ENCODE measurements at regions not wholly inside any gene's neighbourhood (a gene's known extent, or its start where the extent isn't known, plus 50 kb on each side); places are given as distances from the start of the nearest gene placed in this dataset.

DNA sequence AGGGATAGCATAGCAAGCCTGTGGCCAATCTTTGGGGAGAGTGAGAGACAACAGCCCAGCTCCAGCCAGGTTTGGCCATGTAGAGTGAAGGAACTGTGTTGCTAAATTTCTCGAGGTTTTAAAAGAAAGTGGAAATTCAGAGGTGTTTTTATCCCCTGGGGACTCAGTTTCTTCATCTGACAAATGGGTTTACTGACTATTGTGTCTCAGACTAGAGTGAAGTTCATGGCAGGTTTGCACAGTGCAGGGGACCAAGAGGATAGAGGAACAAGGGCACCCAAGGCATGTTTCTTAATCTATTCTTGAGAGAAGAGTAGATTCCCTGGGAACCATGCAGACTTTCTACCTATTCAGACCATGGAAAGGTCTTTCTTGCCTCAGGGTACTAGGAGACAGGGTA is 555.8 kb upstream of the C16orf82 start:
- no peak for TF ChIP-seq CTCF (IDR thresholded peaks at IDR 0.05; ENCODE audit: low read depth, low read length, missing control alignments)
- no peak overlapping the region for H3K4me3 ChIP-seq (ENCODE audit: low read depth, low read length)
- no peak for DNase-seq (ENCODE audit: low read depth)

DNA sequence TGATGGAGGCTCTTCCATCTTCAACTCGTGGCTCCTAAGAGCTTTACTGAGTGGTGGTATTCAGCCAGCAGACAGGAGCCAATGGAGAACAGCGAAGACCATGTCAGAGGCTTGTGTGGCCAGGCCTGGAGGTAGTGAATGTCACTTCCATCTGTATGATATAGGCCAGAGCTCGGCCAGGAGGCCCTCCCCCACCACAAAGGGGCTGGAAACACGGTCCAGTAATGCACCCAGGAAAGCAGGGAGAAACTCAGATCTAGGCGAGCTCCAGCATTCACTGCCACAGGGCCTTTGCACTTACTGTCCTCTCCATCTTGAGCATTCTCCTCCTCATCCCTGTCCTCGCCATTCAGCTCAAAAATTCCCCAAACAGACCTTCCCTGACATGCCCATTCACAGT is 555.3 kb upstream of the C16orf82 start:
- no peak overlapping the region for H3K4me3 ChIP-seq (ENCODE audit: low read depth, low read length)
- no peak for TF ChIP-seq CTCF (IDR thresholded peaks at IDR 0.05; ENCODE audit: low read depth, low read length, missing control alignments)
- DNase-seq (ENCODE audit: low read depth), result no peak

GRCh38 chr16:26521626-26522025 is 545.1 kb upstream of the C16orf82 start:
- no peak for TF ChIP-seq CTCF (IDR thresholded peaks at IDR 0.05; ENCODE audit: low read depth, low read length, missing control alignments)
- no peak for DNase-seq (ENCODE audit: low read depth)
- H3K4me3 ChIP-seq (ENCODE audit: low read depth, low read length), result no peak overlapping the region

DNA sequence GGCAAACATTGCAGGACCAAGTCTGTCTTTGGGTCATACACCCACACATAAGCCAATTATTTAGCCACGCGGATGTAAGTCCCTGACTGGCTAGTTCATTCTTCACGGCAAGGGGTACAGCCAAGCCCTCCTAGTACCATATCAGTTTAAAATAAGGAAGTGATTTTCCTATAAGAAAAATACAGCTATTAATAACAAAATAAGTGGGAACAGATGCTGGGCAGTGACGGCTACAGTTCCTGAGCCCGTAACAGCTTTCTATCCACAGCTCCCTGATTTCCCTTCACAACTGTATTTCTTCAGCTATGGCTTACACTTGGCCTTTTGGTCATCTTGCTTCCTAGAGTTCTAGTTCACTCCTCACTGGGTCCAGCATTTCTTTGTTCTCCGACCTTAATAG is 542.4 kb upstream of the C16orf82 start:
- no peak for DNase-seq (ENCODE audit: low read depth)
- TF ChIP-seq CTCF (IDR thresholded peaks at IDR 0.05; ENCODE audit: low read depth, low read length, missing control alignments), result no peak
- no peak overlapping the region for H3K4me3 ChIP-seq (ENCODE audit: low read depth, low read length)

- TF ChIP-seq CTCF (IDR thresholded peaks at IDR 0.05; ENCODE audit: low read depth, low read length, missing control alignments), result no peak
- no peak overlapping the region for H3K4me3 ChIP-seq (ENCODE audit: low read depth, low read length)
- DNase-seq (ENCODE audit: low read depth), result no peak
Measured at GRCh38 chr16:26524846-26525245, 541.9 kb upstream of the C16orf82 start.

- no peak for TF ChIP-seq CTCF (IDR thresholded peaks at IDR 0.05; ENCODE audit: low read depth, low read length, missing control alignments)
- no peak overlapping the region for H3K4me3 ChIP-seq (ENCODE audit: low read depth, low read length)
- DNase-seq (ENCODE audit: low read depth), result no peak
Measured at GRCh38 chr16:26525856-26526255, 540.9 kb upstream of the C16orf82 start.

- TF ChIP-seq CTCF (IDR thresholded peaks at IDR 0.05; ENCODE audit: low read depth, low read length, missing control alignments), result no peak
Measured at GRCh38 chr16:26526633-26527032, 540.1 kb upstream of the C16orf82 start.

More at GRCh38 chr16:26526633-26527032, 540.1 kb upstream of the C16orf82 start:
- H3K4me3 ChIP-seq (ENCODE audit: low read depth, low read length), result no peak overlapping the region
- DNase-seq (ENCODE audit: low read depth), result no peak

Data from GM12864 (cell line).